ENCODE measurements at regions not wholly inside any gene's neighbourhood (a gene's known extent, or its start where the extent isn't known, plus 50 kb on each side); places are given as distances from the start of the nearest gene placed in this dataset.

DNA sequence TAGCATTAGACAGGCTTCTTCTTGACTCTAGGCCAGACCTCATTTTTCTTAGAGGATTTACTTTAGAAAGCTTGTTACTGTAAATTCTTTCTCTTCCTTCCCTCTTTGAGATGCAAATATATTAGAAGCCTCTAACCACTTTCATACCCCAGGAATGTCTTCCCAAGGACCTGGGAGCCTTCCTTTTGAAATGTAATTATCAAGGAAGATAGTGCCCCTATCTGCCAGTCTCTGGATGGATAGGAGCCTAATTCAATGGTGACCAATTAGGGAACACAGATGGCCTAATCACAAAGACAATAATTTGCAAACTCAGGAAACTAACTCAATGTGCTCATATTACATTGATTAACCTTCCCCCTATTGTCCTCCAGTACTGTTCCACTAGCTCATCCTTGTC lies 145.6 kb upstream of the DCAF8L1 start:
- TF ChIP-seq, protein P1, sequence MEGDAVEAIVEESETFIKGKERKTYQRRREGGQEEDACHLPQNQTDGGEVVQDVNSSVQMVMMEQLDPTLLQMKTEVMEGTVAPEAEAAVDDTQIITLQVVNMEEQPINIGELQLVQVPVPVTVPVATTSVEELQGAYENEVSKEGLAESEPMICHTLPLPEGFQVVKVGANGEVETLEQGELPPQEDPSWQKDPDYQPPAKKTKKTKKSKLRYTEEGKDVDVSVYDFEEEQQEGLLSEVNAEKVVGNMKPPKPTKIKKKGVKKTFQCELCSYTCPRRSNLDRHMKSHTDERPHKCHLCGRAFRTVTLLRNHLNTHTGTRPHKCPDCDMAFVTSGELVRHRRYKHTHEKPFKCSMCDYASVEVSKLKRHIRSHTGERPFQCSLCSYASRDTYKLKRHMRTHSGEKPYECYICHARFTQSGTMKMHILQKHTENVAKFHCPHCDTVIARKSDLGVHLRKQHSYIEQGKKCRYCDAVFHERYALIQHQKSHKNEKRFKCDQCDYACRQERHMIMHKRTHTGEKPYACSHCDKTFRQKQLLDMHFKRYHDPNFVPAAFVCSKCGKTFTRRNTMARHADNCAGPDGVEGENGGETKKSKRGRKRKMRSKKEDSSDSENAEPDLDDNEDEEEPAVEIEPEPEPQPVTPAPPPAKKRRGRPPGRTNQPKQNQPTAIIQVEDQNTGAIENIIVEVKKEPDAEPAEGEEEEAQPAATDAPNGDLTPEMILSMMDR (conservative IDR thresholded peaks at IDR 0.05): no peak
- no peak for TF ChIP-seq EZH2 (IDR thresholded peaks at IDR 0.05; ENCODE audit: low read depth)

Measured in PC-9 (cell line).